Activated gamma-delta T cell (primary cell): ENCODE measurements at regions not wholly inside any gene's neighbourhood (a gene's known extent, or its start where the extent isn't known, plus 50 kb on each side); places are given as distances from the start of the nearest gene placed in this dataset.
"Not testable (repeated sequence)": the region's sequence is repeated elsewhere in the genome, so short reads cannot be mapped to it uniquely, and the experiment has no call there.

Experiments used
- DNase-seq: peaks from one replicate; lab custom pipeline; 2025; lab: John Stamatoyannopoulos, UW

DNA sequence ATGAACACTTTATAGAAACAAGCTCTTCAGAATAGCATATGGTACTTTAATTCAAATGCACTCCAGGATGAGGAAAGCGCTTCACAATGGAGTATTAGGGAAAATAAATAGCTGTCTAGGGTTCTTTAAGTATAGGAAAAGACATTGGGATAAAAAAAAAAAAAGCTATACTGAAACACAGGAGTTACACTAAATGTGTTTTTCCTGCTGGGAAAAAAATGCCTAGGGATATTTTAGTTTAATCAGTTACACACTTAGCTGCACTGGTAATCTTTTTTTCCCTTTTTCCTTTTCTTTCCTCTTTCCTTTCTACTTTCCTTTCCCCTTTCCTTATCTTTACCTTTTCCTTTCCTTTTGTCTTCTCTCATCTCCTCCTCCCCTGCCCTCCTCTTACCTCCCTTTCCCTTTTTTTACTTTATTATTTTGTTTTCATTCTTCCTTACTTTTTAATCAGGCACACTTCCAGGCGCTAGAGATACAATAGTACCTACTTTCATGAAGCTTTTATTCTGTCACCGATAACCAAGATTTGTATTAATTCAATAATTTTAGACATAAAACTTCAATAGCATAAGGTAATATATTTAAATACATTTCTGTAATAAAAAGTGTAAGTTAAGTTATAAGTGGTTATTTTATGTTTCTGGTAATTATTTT is 758.7 kb downstream of the CDH18 start:
- DNase-seq: no peak

DNA sequence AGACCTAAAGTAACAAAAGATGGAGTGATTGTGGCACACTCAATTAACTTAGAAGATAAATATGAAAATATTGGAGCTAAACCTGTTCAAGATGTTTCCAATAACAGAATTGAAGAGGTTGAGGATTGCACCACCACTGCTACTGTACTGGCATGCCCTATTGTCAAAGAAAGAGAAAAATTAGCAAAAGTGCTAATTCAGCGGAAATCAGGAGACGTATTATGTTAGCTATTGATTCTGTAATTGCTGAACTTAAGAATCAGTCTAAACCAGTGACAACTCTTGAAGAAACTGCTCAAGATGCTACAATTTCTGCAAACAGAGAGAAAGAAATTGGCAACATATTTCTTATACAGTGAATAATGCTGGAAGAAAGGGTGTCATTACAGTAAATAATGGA is 754.4 kb downstream of the CDH18 start:
- DNase-seq: no peak

DNA sequence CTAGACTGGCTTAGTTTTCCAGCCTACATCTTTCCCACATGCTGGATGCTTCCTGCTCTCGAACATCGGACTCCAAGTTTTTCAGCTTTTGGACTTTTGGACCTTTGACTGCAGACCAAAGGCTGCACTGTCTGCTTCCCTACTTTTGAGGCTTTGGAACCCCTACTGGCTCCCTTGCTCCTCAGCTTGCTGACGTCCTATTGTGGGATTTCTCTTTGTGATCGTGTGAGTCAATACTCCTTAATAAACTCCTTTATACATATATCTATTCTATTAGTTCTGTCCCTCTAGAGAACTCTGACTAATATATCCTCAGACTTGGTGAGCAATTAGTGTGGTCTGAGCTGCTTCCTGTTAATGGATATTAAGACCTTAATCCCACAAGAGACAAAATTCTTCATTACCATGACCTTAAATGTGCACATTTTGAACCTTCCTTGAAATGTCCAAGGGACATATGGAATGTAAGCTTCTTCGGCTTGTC is 752.9 kb downstream of the CDH18 start:
- DNase-seq: no peak

DNA sequence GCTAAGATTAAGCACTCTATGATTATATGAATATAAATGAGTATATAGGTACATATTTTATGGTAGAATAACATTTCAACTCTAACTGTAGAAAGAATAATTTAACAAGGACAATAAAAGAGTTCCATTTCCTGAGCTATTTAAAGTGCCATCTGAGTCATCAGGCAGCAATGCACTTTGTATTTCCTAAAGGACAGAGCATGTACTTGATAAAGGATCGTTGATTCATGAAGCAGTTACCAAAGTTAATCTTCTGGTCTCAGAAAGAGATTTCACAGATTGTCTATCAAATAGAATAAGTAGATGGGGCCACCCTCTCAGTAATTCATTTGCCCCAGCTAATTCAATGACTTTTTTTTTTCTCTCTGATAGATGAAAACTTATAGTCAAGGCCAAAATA is 747.8 kb downstream of the CDH18 start:
- no peak for DNase-seq

DNA sequence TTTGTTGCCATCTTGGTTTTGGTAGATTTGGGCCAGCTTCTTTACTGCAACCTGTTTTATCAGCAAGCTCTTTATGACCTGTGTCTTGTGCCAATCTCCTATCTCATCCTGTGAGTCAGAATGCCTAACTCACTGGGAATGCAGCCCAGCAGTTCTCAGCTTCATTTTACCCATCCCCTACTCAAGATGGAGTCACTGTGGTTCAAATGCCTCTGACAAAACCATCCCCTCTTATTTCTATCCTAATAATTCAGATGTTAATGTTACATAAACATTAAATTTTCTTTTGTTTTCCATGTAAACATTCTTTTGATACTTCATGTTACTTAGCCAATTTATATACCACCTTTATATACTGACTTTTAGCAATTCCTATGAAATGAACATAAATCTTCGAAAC is 746.3 kb downstream of the CDH18 start:
- no peak for DNase-seq

DNA sequence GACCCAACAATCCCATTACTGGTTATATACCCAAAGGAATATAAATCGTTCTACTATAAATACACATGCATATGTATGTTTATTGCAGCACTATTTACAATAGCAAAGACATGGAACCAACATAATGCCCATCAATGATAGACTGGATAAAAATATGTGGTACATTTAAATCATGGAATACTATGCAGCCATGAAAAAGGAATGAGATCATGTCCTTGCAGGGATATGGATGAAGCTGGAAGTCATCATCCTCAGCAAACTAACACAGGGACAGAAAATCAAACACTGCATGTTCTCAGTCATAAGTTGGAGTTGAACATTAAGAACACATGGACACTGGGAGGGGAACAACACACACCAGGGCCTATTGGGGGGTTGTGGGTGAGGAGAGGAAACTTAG is 741.8 kb downstream of the CDH18 start:
- DNase-seq: not testable (repeated sequence)

DNA sequence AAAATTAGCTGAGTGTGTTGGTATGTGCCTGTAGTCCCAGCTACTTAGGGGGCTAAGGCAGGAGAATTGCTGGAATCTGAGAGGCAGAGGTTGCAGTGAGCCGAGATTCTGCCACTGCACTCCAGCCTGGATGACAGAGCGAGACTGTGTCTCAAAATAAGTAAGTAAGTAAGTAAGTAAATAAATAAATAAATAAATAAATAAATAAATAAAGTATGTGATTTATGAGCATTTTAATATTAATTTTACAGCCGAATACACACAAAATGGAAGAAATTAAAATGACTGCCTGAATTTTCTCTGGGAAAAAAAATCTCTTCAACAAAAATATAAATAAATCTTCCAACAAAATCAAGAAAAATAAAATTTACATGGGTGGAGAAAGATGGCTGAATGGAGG is 740.7 kb downstream of the CDH18 start:
- DNase-seq: no peak

DNA sequence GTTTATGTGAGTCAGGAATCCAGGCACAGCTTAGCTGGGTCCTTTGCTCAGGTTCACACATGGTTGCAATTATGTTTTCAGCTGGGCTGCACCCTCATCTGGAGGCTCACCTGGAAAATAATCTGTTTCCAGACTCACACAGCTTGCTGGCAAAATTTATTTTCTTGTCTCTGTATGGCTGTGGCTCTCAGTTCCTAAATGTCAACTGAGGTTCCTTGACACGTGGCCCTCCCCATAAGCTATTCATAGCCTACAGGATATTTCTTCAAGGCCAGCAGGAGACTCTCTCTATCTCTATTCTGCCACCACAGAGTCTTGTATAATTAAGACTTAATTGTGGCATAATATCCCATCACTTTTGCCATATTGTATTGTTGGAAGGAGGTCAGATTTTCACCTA is 732.0 kb downstream of the CDH18 start:
- no peak for DNase-seq

DNA sequence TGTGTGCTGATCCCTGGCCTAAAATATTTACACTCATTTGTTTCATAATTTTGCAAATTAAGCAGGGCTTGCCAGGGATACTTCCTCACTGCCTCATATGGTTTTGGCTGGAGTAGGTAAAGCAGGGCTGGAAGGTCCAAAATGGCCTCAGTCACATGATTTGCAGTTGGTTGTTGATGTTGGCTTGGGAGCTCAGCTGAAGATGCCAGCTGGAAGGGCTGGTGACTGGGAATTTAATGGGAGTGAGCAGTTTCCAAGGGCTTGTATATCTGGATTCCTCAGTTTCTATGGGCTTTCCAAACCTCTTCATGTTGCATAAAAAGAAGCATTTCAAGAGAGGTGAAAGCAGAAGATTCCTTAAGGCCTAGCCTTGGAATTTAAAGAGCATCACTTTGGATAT is 729.3 kb downstream of the CDH18 start:
- no peak for DNase-seq

DNA sequence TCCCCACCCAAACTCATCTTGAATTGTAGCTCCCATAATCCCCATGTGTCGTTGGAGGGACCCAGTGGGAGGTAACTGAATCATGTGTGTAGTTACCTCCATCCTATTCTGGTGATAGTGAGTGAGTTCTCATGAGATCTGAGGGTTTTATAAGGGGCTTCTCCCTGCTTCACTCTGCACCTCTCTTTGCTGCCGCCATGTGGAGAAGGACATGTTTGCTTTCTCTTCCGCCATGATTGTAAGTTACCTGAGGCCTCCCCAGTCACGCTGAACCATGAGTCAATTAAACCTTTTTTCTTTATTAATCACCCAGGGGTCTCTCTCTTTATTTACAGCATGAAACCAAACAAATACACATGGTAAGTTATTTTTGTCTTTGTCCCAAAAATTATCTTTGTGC is 726.1 kb downstream of the CDH18 start:
- no peak for DNase-seq

DNA sequence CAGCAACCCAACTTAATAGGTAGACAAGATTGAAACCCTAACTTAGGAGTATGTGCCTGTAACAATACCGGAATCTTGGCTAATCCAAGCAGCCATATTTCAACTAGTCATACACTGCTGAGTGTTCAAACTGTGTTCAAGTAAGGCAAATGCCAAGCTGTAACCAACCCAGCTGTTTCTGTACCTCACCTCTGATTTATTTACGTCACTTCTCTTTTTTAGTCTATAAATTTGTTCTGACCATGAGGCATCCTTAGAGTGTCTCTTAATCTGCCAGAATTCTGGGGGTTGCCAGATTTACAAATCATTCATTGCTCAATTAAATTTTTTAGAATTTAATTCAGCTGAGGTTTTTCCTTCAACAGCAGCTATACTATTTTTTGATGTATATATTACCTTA is 723.2 kb downstream of the CDH18 start:
- DNase-seq: no peak

DNA sequence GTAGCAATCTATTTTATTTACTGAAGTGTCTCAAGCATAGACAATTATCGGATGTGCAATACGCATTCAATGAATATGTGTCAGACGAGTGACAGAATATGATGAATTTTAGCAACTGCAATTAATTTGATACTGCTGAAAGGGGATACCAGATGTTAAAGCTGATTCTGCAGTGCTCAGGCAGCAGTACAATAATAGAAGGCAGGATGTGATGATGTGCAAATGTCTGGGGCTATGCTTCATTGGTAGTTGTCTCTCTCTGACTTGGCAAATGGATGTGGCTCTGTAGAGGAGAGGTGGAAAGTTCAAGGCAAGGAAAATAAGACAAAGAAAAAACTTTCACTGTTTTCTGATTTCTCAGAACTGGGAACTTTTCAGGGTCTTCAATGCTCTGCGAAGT is 721.2 kb downstream of the CDH18 start:
- DNase-seq: no peak

DNA sequence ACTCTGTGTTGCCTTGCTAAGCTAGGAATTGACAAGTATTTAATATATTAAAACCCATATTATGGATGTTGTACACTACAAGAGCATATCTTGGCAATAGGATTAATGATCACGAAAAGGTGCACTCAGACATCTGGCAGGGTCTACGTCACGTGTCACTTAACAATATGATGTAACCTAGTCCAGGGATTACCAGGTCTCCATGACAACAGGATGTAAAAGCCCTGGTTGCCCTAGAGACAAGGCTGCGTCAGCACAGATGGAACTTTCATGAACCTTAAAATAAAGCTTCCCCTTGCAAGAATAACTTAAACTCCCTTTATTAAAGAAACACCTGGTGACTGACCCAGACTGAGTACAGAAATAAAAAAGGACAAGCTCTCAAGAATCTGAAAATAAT is 717.8 kb downstream of the CDH18 start:
- no peak for DNase-seq

DNA sequence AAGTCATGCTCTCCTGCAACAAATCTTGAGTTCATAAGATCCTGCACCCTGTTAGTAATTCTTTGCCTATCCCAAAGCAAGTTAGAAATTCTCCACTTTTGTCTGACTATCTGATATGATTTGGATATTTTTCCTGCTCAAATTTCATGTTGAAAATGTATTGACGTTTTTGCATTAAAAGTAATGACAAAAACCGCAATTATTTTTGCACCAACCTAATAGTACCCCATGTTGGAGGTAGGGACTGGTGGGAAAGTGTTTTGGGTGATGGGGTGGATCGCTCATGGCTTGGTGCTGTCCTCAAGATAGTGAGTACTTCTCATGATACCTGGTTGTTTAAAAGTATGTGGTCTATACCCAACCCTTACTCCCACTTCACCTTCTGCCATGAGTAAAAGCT is 713.4 kb downstream of the CDH18 start:
- DNase-seq: no peak

DNA sequence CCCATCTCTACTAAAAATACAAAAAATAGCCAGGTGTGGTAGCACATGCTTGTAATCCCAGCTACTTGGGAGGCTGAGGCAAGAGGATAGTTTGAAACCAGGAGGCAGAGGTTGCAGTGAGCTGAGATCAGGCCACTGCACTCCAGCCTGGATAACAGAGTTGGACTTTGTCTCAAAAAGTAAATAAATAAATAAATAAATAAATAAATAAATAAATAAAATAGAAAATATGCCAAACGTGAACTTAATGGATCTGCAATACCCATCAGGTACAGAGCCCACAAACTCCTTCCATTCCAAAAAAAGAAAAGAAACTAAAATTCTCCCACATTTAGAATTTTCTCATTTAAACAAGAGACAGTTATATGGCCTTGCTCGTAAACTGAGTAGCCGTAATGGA is 702.7 kb downstream of the CDH18 start:
- DNase-seq: no peak

DNA sequence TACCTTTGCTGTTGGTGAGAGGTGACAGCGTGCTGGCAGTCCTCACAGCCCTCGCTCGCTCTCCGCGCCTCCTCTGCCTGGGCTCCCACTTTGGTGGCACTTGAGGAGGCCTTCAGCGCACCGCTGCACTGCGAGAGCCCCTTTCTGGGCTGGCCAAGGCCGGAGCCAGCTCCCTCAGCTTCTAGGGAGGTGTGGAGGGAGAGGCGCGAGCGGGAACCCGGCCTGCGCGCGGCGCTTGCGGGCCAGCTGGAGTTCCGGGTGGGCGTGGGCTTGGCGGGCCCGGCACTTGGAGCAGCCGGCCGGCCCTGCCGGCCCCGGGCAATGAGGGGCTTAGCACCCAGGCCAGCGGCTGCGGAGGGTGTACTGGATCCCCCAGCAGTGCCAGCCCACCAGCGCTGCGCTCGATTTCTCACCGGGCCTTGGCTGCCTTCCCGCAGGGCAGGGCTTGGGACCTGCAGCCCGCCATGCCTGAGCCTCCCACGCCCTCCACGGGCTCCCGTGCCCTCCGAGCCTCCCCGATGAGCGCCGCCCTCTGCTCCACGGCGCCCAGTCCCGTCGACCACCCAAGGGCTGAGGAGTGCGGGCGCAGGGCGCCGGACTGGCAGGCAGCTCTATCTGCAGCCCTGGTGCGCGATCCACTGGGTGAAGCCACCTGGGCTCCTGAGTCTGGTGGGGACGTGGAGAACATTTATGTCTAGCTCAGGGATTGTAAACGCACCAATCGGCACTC is 700.3 kb downstream of the CDH18 start:
- not testable (repeated sequence) for DNase-seq

DNA sequence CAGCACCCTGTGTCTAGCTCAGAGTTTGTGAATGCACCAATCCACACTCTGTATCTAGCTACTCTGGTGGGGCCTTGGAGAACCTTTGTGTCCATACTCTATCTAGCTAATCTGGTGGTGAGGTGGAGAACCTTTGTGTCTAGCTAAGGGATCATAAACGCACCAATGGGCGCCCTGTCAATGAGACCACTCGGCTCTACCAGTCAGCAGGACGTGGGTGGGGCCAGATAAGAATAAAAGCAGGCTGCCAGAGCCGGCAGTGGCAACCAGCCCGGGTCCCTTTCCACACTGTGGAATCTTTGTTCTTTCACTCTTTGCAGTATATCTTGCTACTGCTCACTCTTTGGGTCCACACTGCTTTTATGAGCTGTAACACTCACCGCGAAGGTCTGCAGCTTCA is 699.7 kb downstream of the CDH18 start:
- DNase-seq: not testable (repeated sequence)

DNA sequence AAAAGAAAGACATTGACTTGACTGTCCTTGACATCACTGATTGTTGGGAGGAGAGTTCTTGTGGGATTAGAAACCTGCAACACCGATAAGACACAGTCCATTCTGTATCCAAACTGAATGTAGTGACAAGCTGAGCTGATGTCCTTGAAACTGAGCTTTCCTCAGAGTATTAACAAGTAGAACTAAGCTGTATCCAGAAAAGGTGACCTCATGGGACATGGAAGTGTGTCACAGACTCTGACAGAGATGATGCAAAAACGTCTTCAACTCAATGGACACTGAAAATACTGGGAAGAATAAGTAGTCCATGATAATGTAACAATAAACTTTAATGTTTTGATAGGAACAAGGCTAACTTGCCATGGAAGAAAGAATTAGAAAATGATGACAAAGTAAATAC is 690.1 kb downstream of the CDH18 start:
- DNase-seq: no peak

DNA sequence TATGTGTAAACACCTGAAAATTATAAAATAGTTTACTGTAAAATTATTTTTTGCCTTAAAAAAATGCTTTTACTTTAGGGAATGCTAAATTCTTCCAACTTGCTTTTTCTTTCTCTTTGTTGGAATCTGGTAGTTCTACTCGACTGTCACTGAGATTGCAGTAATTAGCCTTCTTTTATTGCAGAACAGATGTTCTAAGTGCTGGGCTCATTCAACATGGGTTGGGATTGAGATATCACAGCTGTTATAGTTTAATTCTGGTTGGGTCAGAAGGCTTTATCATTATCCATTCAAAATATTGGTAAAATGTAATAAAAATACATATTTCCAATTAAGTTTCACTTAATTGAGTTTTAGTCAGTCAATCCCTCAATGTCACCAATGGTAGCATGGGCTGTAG is 686.7 kb downstream of the CDH18 start:
- no peak for DNase-seq

DNA sequence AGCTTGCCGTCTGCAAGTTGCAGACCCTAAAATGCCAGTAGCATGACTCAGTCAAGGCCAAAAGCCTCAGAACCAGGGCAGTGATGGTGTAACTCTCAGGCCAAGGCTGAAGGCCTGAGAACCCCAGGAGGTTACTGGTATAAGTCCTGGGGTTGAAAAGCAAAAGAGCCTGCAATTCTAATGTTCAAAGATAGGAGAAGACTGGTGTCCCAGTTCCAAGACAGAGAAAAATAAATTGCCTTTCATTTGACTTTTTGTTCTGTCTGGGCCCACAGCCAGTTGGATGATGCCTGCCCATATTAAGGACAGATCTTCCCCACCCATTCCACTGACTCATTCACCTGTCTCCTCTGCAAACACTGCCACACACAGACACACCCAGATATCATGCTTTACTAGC is 673.2 kb downstream of the CDH18 start:
- no peak for DNase-seq

DNA sequence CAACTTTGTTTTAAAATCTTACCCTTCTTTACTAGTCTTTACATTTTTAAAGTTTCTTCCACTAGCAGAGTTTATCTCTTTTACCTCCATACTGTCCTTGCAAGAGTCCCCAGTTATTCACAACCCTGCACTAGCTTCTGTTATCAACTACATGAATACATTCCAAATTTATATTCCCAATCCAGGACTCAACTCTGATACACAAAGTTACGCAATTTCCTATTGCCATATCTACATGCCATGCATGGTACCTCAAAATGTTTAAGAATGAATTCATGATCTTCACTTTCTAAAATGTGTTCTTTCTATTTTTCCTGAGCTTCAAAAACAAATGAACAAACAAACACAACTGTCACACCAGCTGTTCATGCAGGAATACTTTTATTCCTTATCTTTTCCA is 668.7 kb downstream of the CDH18 start:
- DNase-seq: no peak

DNA sequence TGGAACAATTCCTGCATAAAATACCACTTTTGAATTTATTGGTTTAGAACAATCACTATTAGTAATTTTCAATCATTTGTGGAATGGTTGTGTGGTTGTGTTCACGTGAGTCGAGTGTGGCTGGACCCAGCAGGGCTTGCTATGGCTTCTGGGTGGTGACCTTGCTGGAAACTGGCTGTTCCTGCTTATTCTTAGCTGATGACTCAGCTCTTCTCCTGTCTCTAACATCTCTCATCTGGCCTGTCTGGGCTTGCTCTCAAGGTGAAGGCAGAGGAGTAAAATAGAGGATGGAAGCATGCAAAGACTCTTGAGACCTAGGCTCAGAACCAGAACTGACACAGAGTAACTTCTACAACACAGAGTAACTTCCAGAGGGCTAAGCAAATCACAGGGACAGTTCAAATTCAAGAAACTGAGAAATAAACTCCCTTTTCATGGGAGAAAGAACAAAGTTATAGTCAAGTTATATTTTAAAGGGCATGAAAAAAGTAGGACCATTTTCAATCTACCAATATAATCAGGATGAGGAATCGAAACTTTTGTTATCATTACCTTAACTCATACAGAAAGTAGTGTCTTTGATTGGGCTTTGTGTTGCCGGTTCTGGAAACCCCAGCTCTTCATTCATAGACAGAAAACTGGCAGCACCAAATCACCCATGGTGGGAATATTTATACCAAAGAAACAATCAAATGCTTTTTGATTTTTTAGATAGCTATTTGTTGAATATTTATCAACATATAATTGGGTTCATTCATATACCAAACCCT is 665.1 kb downstream of the CDH18 start:
- DNase-seq: no peak

DNA sequence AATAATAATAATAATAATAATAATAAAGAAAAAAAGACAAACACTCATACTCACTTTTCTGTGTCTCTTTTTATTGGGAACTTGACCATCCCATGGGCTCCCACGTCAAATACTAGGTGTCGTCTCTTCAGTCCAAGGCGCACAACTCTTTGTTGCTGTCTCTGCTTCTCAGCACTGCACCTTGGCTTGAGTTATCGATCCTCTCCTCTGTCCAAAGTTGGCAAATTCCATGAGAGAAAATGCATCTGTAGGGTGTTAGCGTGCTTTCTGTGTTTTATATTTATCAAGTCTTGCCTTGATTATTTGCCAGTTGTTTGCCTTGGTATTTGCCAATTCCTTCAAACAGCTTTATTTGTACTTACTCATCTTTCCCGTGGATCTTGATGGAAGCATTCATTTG is 653.7 kb downstream of the CDH18 start:
- no peak for DNase-seq
